Activated naive CD4-positive, alpha-beta T cell treated with Interleukin-2 at 50 U/mL for 16 hours (primary cell): ENCODE measurements at regions not wholly inside any gene's neighbourhood (a gene's known extent, or its start where the extent isn't known, plus 50 kb on each side); places are given as distances from the start of the nearest gene placed in this dataset.
"Not testable (repeated sequence)": the region's sequence is repeated elsewhere in the genome, so short reads cannot be mapped to it uniquely, and the experiment has no call there.

Experiments
- DNase-seq: peaks from one replicate; pipeline ENCODE4 v3.0.0-alpha.2; 2020

GRCh38 chr6:169973588-169974467 lies 222.4 kb downstream of the ERMARD start:
- not testable (repeated sequence) for DNase-seq

- no peak for DNase-seq
Observed at GRCh38 chr6:169972736-169973135, 221.3 kb downstream of the ERMARD start.

- DNase-seq = no peak
Observed at GRCh38 chr6:169972101-169972651, 220.8 kb downstream of the ERMARD start.

- no peak for DNase-seq
Observed at GRCh38 chr6:169971081-169971861, 219.8 kb downstream of the ERMARD start.

- DNase-seq = no peak
Observed at GRCh38 chr6:169970306-169970988, 219.0 kb downstream of the ERMARD start.

GRCh38 chr6:169969372-169970099 lies 218.1 kb downstream of the ERMARD start:
- DNase-seq = no peak

GRCh38 chr6:169968541-169969270 lies 217.3 kb downstream of the ERMARD start:
- DNase-seq = no peak

GRCh38 chr6:169967687-169968086 lies 216.3 kb downstream of the ERMARD start:
- DNase-seq = no peak

- no peak for DNase-seq
Observed at GRCh38 chr6:169966312-169967181, 215.1 kb downstream of the ERMARD start.

- no peak for DNase-seq
Observed at GRCh38 chr6:169965657-169966311, 214.4 kb downstream of the ERMARD start.

- DNase-seq = no peak
Observed at GRCh38 chr6:169965239-169965638, 213.8 kb downstream of the ERMARD start.

GRCh38 chr6:169964486-169965180 lies 213.2 kb downstream of the ERMARD start:
- DNase-seq = no peak

- DNase-seq = no peak
Observed at GRCh38 chr6:169963581-169964297, 212.3 kb downstream of the ERMARD start.

- DNase-seq = no peak
Observed at GRCh38 chr6:169962604-169963469, 211.4 kb downstream of the ERMARD start.

GRCh38 chr6:169961772-169962561 lies 210.5 kb downstream of the ERMARD start:
- no peak for DNase-seq

- DNase-seq = no peak
Observed at GRCh38 chr6:169960886-169961611, 209.6 kb downstream of the ERMARD start.
